ENCODE measurements at regions not wholly inside any gene's neighbourhood (a gene's known extent, or its start where the extent isn't known, plus 50 kb on each side); places are given as distances from the start of the nearest gene placed in this dataset.
A peak's percentile ranks its signal among the peaks of the same experiment; 100 is the strongest.

- no peak for DNase-seq
Measured at GRCh38 chr7:136664537-136664936, 203.9 kb upstream of the CHRM2 start.

DNA sequence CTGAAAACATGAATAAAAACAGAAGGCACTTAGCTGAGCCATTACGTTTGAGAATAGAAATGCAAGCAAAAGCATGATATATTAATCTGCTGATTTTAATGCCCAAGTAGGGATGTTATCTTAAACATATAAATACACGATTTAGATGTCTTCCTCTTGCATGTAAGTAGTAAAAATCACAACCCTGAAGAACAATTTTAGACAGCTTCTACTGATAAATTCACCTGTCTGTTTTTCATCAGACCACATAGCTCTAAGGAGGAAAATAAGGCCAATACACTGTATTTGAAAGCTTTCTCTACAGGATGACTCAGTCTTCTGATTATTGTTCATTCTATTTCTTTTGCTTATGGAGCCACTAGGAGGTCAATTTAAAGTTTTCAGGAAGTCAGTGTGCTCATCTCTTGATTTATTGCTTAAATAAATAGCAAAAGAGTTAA, 210.9 kb upstream of the CHRM2 start:
- DNase-seq: no peak

GRCh38 chr7:136656516-136656915, 211.9 kb upstream of the CHRM2 start:
- no peak for DNase-seq

GRCh38 chr7:136655414-136655813, 213.0 kb upstream of the CHRM2 start:
- DNase-seq: no peak

- no peak for DNase-seq
Measured at GRCh38 chr7:136654406-136654805, 214.0 kb upstream of the CHRM2 start.

GRCh38 chr7:136652635-136653370, 215.6 kb upstream of the CHRM2 start:
- no peak for DNase-seq

GRCh38 chr7:136640977-136641376, 227.5 kb upstream of the CHRM2 start:
- no peak for DNase-seq

GRCh38 chr7:136637813-136638212, 230.6 kb upstream of the CHRM2 start:
- DNase-seq: no peak

DNA sequence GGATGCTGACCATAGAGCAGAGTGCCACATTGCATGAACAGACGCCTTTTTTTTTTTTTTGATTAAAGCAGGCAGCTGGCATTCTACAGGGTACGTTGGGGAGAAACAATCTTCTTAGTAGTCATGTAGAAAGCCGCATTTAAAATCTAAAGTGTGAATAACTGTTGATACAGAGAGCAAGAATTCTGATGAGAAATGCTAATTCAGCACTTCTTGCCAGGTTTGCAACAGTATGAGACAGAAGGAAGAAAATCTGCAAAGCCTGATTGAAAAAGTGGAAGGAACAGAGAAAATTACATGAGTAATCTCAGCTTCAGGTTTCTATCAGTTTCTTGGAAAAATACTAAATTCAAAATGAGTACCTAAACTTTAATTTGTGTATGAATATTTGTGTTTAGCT, 232.7 kb upstream of the CHRM2 start:
- DNase-seq: no peak

- no peak for DNase-seq
Measured at GRCh38 chr7:136618818-136619217, 249.6 kb upstream of the CHRM2 start.

DNA sequence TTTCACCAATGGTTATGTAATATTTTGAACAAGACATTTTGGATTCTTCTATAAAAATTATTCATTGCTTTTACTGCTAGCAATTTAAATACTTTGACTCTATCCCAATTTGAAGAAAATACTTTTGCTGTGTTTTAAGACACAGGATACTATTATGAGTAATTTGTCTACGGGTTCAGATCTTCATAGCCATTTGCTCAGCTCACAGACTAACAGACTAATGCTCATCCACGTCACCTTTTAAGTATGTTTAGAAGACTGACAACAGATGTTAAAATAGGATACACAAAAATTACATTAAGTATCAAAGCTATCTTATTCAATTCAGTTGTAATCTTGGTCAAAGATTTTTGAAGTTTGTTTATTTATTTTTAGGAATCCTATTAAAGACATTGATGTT, 251.3 kb upstream of the CHRM2 start:
- DNase-seq: no peak

- no peak for DNase-seq
Measured at GRCh38 chr7:136605532-136606329, 262.7 kb upstream of the CHRM2 start.

DNA sequence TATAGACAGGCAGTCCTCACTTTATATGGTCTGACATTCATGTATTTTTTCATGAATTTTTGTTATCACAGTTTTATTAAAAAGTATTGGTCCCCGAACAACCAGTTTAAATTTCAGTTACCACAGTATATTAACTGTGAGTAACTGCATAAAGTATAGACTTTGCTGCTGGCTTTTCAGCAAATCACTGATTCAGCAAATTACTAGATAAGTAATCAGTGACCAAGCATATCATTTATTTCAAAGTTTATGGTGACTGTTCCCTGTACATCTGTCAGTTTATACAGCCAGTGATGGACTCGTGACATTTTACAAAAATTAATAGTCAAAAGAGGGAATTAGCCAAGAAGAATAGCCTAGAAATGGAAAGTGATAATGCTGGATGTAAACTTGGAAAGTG, 266.7 kb upstream of the CHRM2 start:
- DNase-seq: no peak

DNA sequence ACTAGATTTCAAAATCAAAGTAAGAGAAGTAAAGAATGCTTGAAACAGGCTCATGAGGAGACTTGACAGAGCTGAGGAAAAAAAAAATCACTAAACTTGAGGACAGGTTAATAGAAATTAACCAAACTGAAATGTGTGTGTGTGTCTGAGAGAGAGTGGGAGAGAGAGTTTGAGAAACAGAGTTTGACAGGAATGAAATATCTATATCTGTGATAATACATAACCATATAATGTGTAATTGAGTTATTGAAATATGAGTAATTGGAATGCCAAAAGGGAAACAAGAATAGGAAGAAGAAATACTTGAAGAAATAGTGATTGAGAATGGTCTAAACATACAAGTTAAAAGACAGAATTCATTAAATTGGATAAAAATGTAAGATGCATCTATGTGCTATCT, 268.0 kb upstream of the CHRM2 start:
- DNase-seq: no peak

GRCh38 chr7:136594739-136595144, 273.7 kb upstream of the CHRM2 start:
- no peak for DNase-seq

- no peak for DNase-seq
Measured at GRCh38 chr7:136588216-136588615, 280.2 kb upstream of the CHRM2 start.

- DNase-seq: no peak
Measured at GRCh38 chr7:136585954-136586670, 282.3 kb upstream of the CHRM2 start.

GRCh38 chr7:136566491-136566890, 302.0 kb upstream of the CHRM2 start:
- no peak for DNase-seq

- peak; percentile 97 for DNase-seq
Measured at GRCh38 chr7:136555933-136556332, 312.5 kb upstream of the CHRM2 start.

DNA sequence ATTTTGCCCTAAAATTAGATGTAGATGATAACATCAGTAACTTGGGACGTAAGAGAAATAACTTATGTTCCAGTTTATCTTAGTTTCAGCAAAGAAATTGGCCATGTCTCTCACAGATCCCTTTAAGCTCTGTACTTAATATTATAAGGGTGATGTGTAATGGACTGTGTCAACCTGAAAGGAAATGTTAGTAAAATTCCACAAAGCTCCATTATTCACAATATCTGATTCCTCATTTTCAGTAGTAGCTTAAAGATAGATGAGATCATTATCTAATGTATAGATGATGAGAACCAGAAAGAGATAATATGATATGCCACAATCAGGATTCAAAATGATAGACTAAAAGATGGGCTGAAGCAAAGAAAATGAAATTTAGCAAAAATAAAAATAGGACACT, 316.8 kb upstream of the CHRM2 start:
- DNase-seq: no peak

DNA sequence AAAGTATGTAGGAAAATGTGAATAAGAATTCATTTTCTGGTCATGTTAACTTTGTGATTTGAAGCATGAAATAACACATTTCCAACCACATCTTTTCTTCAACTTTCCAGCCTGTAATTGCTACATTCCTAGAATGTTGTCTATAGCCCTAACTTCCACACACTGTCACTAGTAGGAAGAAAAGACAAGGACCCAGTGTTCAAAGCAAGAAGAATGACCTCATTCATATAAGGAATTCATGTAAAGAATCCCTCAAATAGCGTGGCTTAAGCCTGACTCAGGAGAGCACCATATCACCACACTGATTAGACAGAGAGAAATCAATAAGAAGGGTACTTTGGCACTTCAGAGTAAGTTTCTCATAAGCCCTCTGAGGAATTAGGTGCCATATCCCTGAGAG, 318.7 kb upstream of the CHRM2 start:
- no peak for DNase-seq

DNA sequence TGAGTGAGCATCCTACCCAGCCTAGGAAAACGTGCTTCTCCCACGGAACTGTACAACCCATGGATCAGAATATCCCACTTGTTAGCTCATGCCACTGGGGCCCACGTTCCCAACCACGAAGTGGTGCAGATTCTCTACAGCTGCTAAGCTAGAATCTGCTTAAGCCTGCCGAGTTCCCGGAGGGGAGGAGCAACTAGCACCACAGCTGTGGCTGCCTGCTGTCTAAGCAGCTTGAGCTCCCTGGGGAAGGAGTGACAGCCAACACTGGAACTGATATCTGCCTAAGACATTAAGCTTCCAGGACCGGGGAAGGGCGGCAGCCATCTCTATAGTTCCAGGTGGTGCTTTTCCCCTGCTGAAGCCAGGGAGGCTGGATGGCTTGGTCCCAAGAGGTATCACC, 334.7 kb upstream of the CHRM2 start:
- no peak for DNase-seq

GRCh38 chr7:136530831-136531230, 337.6 kb upstream of the CHRM2 start:
- peak; percentile 74 for DNase-seq

GRCh38 chr7:136528329-136528728, 340.1 kb upstream of the CHRM2 start:
- no peak for DNase-seq

Data from NCI-H2081 treated with DMSO at 0.1 percent for 48 hours (cell line).